ENCODE measurements at regions not wholly inside any gene's neighbourhood (a gene's known extent, or its start where the extent isn't known, plus 50 kb on each side); places are given as distances from the start of the nearest gene placed in this dataset.

DNA sequence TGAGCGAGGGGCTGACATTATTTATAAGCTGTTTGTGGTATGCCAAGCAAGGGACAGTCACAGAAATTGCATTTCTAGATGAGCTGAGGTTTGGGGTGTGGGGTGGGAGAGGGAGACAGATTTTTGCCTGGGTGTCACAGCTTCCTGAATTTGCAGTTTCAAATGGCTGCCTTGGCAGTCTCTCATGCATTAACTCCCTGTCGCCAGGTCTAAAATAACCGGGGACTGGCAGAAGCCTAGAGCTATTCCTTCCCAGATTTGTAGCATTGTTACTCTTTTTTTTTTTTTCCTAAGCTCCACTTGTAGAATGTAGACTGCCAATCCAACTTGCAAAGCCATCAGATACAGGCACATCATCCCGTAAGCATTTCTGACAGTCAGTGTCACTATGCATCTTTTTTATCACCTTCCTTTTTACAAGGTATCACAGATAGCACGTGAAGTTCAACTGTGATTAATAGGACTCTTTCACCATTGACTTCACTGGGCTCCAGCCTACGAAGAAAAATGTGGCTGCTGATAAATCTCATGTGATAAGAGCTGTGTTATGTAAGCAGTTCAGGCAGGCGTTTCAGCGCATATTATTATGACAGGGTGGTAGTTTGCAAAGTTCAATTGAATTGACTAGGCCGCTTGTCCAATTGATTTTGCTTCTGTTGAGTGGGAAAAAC, 130.7 kb upstream of the CELF2 start:
- Histone ChIP-seq H3K4me2 (ENCODE audit: insufficient read depth, low read length, poor library complexity, severe bottlenecking) (no peak overlapping the region), H3K4ac (ENCODE audit: low read length) (no peak overlapping the region), H2BK5ac (ENCODE audit: low read length) (no peak overlapping the region), H3K9ac (ENCODE audit: low read depth, low read length, poor library complexity) (no peak overlapping the region), H3K18ac (ENCODE audit: low read length) (no peak overlapping the region), H3K4me3 (ENCODE audit: low read length in 2 of 2) (no peak overlapping the region), H2BK12ac (ENCODE audit: low read length) (no peak overlapping the region), H2AFZ (ENCODE audit: low read length) (no peak overlapping the region), H3K4me1 (ENCODE audit: control insufficient read depth in 2 of 2, insufficient read depth in 1 of 2, low read depth in 1 of 2, low read length in 2 of 2) (no peaks in the 10 kb centered on the region), H3K79me1 (ENCODE audit: low read depth, low read length) (no peaks in the 10 kb centered on the region), H3K14ac (ENCODE audit: low read length) (no peak overlapping the region), H2BK15ac (ENCODE audit: low read length) (no peak overlapping the region), H4K8ac (ENCODE audit: low read depth, low read length) (no peak overlapping the region), H4K91ac (ENCODE audit: low read depth, low read length, poor library complexity) (no peak overlapping the region), H3K36me3 (replicated peaks in 1 of 2; ENCODE audit: control insufficient read depth in 2 of 2, insufficient read depth in 2 of 2, low read length in 2 of 2) (no peaks in the 10 kb centered on the region), H3K27ac (replicated peaks; ENCODE audit: low read length) (no peak overlapping the region), H3K23ac (ENCODE audit: low read depth, low read length, poor library complexity) (no peak overlapping the region), H2BK120ac (ENCODE audit: low read depth, low read length) (no peak overlapping the region), H2AK5ac (ENCODE audit: low read depth, low read length) (no peak overlapping the region), H3K27me3 (ENCODE audit: control insufficient read depth in 3 of 3, insufficient read depth in 3 of 3, low read depth in 1 of 3, low read length in 3 of 3) (no peaks in the 10 kb centered on the region), H3K9me3 (replicated peaks in 1 of 2; ENCODE audit: control insufficient read depth in 2 of 2, insufficient read depth in 1 of 2, low read depth in 1 of 2, low read length in 2 of 2) (peaks cover 0 to 2% of the 10 kb centered on the region in 2 donors)
- WGBS, 2 donors (ENCODE audit: extremely low coverage in 2 of 2, insufficient read length in 2 of 2, insufficient replicate concordance in 1 of 2): no CpG with 5 or more reads among the region's 9 CpGs
- DNase-seq (ENCODE audit: low spot score): no peak

- no peak for DNase-seq (ENCODE audit: low spot score)
- H3K4me1 ChIP-seq (ENCODE audit: control insufficient read depth in 2 of 2, insufficient read depth in 1 of 2, low read depth in 1 of 2, low read length in 2 of 2): no peaks in the 10 kb centered on the region
- no peak overlapping the region for H3K18ac ChIP-seq (ENCODE audit: low read length)
- no peaks in the 10 kb centered on the region for H3K27me3 ChIP-seq (ENCODE audit: control insufficient read depth in 3 of 3, insufficient read depth in 3 of 3, low read depth in 1 of 3, low read length in 3 of 3)
- H3K23ac ChIP-seq (ENCODE audit: low read depth, low read length, poor library complexity): no peak overlapping the region
- H2AFZ ChIP-seq (ENCODE audit: low read length): no peak overlapping the region
- H3K9ac ChIP-seq (ENCODE audit: low read depth, low read length, poor library complexity): no peak overlapping the region
- no peak overlapping the region for H3K4me2 ChIP-seq (ENCODE audit: insufficient read depth, low read length, poor library complexity, severe bottlenecking)
- H3K27ac ChIP-seq (replicated peaks; ENCODE audit: low read length): no peak overlapping the region
- no peak overlapping the region for H2BK120ac ChIP-seq (ENCODE audit: low read depth, low read length)
- no peak overlapping the region for H3K4me3 ChIP-seq (ENCODE audit: low read length in 2 of 2)
- H3K14ac ChIP-seq (ENCODE audit: low read length): no peak overlapping the region
- no CpG with 5 or more reads among the region's 10 CpGs for WGBS, 2 donors (ENCODE audit: extremely low coverage in 2 of 2, insufficient read length in 2 of 2, insufficient replicate concordance in 1 of 2)
- no peak overlapping the region for H3K4ac ChIP-seq (ENCODE audit: low read length)
- H4K8ac ChIP-seq (ENCODE audit: low read depth, low read length): no peak overlapping the region
- no peaks in the 10 kb centered on the region for H3K79me1 ChIP-seq (ENCODE audit: low read depth, low read length)
- no peak overlapping the region for H2BK5ac ChIP-seq (ENCODE audit: low read length)
- no peak overlapping the region for H2AK5ac ChIP-seq (ENCODE audit: low read depth, low read length)
- no peaks in the 10 kb centered on the region for H3K36me3 ChIP-seq (replicated peaks in 1 of 2; ENCODE audit: control insufficient read depth in 2 of 2, insufficient read depth in 2 of 2, low read length in 2 of 2)
- H2BK12ac ChIP-seq (ENCODE audit: low read length): no peak overlapping the region
- H4K91ac ChIP-seq (ENCODE audit: low read depth, low read length, poor library complexity): no peak overlapping the region
- H3K9me3 ChIP-seq (replicated peaks in 1 of 2; ENCODE audit: control insufficient read depth in 2 of 2, insufficient read depth in 1 of 2, low read depth in 1 of 2, low read length in 2 of 2): no peaks in the 10 kb centered on the region
- no peak overlapping the region for H2BK15ac ChIP-seq (ENCODE audit: low read length)
Observed at GRCh38 chr10:10891124-10892082, 126.3 kb upstream of the CELF2 start.

DNA sequence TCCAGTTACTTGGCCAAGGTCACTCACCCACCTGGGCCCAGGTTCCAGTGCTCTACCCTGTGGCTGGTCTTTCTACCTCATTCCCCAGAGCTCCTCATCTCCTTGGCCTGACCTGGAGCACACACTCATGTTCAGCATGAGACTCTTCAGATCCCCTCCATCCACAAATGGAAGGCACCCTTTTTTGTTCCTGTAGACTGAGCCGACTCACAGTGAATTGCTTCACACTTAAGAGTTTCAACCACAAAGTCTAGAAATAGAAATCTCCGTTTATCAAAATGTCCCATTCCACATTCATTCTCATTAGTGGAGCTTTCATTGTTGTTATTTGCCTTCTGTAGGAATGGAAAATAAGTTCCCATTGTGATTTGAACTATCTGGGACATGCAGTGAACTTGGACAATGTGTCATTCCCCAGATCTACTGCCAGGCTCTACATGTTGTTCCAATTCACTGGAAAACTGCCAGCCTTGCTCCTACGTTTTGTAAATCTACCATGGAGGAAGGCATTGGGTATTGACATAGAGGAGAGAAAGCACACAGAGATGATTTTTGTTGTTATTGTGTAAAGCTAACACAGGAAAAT, 125.3 kb upstream of the CELF2 start:
- Histone ChIP-seq H3K9ac (ENCODE audit: low read depth, low read length, poor library complexity) (no peak overlapping the region), H3K4me2 (ENCODE audit: insufficient read depth, low read length, poor library complexity, severe bottlenecking) (no peak overlapping the region), H2AFZ (ENCODE audit: low read length) (no peak overlapping the region), H2BK15ac (ENCODE audit: low read length) (no peak overlapping the region), H2BK5ac (ENCODE audit: low read length) (no peak overlapping the region), H3K4me3 (ENCODE audit: low read length in 2 of 2) (no peak overlapping the region), H4K91ac (ENCODE audit: low read depth, low read length, poor library complexity) (no peak overlapping the region), H3K23ac (ENCODE audit: low read depth, low read length, poor library complexity) (no peak overlapping the region), H2AK5ac (ENCODE audit: low read depth, low read length) (no peak overlapping the region), H3K79me1 (ENCODE audit: low read depth, low read length) (no peaks in the 10 kb centered on the region), H3K9me3 (replicated peaks in 1 of 2; ENCODE audit: control insufficient read depth in 2 of 2, insufficient read depth in 1 of 2, low read depth in 1 of 2, low read length in 2 of 2) (no peaks in the 10 kb centered on the region), H3K27me3 (ENCODE audit: control insufficient read depth in 3 of 3, insufficient read depth in 3 of 3, low read depth in 1 of 3, low read length in 3 of 3) (no peaks in the 10 kb centered on the region), H3K36me3 (replicated peaks in 1 of 2; ENCODE audit: control insufficient read depth in 2 of 2, insufficient read depth in 2 of 2, low read length in 2 of 2) (no peaks in the 10 kb centered on the region), H3K14ac (ENCODE audit: low read length) (no peak overlapping the region), H3K4ac (ENCODE audit: low read length) (no peak overlapping the region), H3K4me1 (ENCODE audit: control insufficient read depth in 2 of 2, insufficient read depth in 1 of 2, low read depth in 1 of 2, low read length in 2 of 2) (no peaks in the 10 kb centered on the region), H2BK120ac (ENCODE audit: low read depth, low read length) (no peak overlapping the region), H3K18ac (ENCODE audit: low read length) (no peak overlapping the region), H2BK12ac (ENCODE audit: low read length) (no peak overlapping the region), H4K8ac (ENCODE audit: low read depth, low read length) (no peak overlapping the region), H3K27ac (replicated peaks; ENCODE audit: low read length) (no peak overlapping the region)
- no peak for DNase-seq (ENCODE audit: low spot score)
- WGBS, 2 donors (ENCODE audit: extremely low coverage in 2 of 2, insufficient read length in 2 of 2, insufficient replicate concordance in 1 of 2): no CpG with 5 or more reads among the region's 3 CpGs

- Histone ChIP-seq H4K8ac (ENCODE audit: low read depth, low read length) (no peak overlapping the region), H3K4me3 (ENCODE audit: low read length in 2 of 2) (no peak overlapping the region), H2BK15ac (ENCODE audit: low read length) (no peak overlapping the region), H3K14ac (ENCODE audit: low read length) (no peak overlapping the region), H2AK5ac (ENCODE audit: low read depth, low read length) (no peak overlapping the region), H2BK5ac (ENCODE audit: low read length) (no peak overlapping the region), H3K23ac (ENCODE audit: low read depth, low read length, poor library complexity) (no peak overlapping the region), H2BK12ac (ENCODE audit: low read length) (no peak overlapping the region), H3K79me1 (ENCODE audit: low read depth, low read length) (no peaks in the 10 kb centered on the region), H2BK120ac (ENCODE audit: low read depth, low read length) (no peak overlapping the region), H3K9ac (ENCODE audit: low read depth, low read length, poor library complexity) (no peak overlapping the region), H3K27ac (replicated peaks; ENCODE audit: low read length) (no peak overlapping the region), H2AFZ (ENCODE audit: low read length) (no peak overlapping the region), H4K91ac (ENCODE audit: low read depth, low read length, poor library complexity) (no peak overlapping the region), H3K36me3 (replicated peaks in 1 of 2; ENCODE audit: control insufficient read depth in 2 of 2, insufficient read depth in 2 of 2, low read length in 2 of 2) (no peaks in the 10 kb centered on the region), H3K18ac (ENCODE audit: low read length) (no peak overlapping the region), H3K4me1 (ENCODE audit: control insufficient read depth in 2 of 2, insufficient read depth in 1 of 2, low read depth in 1 of 2, low read length in 2 of 2) (no peaks in the 10 kb centered on the region), H3K9me3 (replicated peaks in 1 of 2; ENCODE audit: control insufficient read depth in 2 of 2, insufficient read depth in 1 of 2, low read depth in 1 of 2, low read length in 2 of 2) (no peaks in the 10 kb centered on the region), H3K27me3 (ENCODE audit: control insufficient read depth in 3 of 3, insufficient read depth in 3 of 3, low read depth in 1 of 3, low read length in 3 of 3) (no peaks in the 10 kb centered on the region), H3K4me2 (ENCODE audit: insufficient read depth, low read length, poor library complexity, severe bottlenecking) (no peak overlapping the region), H3K4ac (ENCODE audit: low read length) (no peak overlapping the region)
- WGBS, 2 donors (ENCODE audit: extremely low coverage in 2 of 2, insufficient read length in 2 of 2, insufficient replicate concordance in 1 of 2): no CpG with 5 or more reads among the region's 3 CpGs
- no peak for DNase-seq (ENCODE audit: low spot score)
Observed at GRCh38 chr10:10897400-10897799, 120.3 kb upstream of the CELF2 start.

Data from neuronal stem cell (in vitro differentiated cells).